GM12891 (cell line): ENCODE measurements at regions not wholly inside any gene's neighbourhood (a gene's known extent, or its start where the extent isn't known, plus 50 kb on each side); places are given as distances from the start of the nearest gene placed in this dataset.

ENCODE experiments used
- DNase-seq: peaks from one replicate; pipeline ENCODE4 v3.0.0; 2011; ENCODE audit warnings: low spot score; ENCODE audit not compliant: insufficient read length
- FAIRE-seq: peaks from 2 replicates; lab custom pipeline; 2011; peaks lifted over from hg19 to GRCh38; lab: Jason Lieb, UNC
- PAX5 ChIP-seq: IDR thresholded peaks from 2 replicates; pipeline ENCODE4 v1.6.1; 2011; ENCODE audit warnings: low read length, moderate library complexity, mild to moderate bottlenecking; ENCODE audit not compliant: insufficient read depth, severe bottlenecking
- POLR2A ChIP-seq: IDR thresholded peaks from 2 replicates; pipeline ENCODE4 v1.6.1; 2011; ENCODE audit warnings: low read depth, low read length, control low read depth
- POLR2AphosphoS5 ChIP-seq: IDR thresholded peaks from 2 replicates; pipeline ENCODE4 v1.6.1; 2011; ENCODE audit warnings: low read depth, low read length, control low read depth
- POU2F2 ChIP-seq: IDR thresholded peaks from 2 replicates; pipeline ENCODE4 v1.6.1; 2011; ENCODE audit warnings: low read depth, mild to moderate bottlenecking, control low read depth, low read length, moderate library complexity
- SPI1 ChIP-seq: IDR thresholded peaks from 2 replicates; pipeline ENCODE4 v1.6.1; 2011; ENCODE audit warnings: low read depth, low read length, control low read depth
- TAF1 ChIP-seq: IDR thresholded peaks from 2 replicates; pipeline ENCODE4 v1.6.1; 2011; ENCODE audit warnings: low read depth, low read length, control low read depth

GRCh38 chr6:104603108-104603745 lies 256.5 kb downstream of the HACE1 start:
- DNase-seq: no peak
- no peak for TF ChIP-seq SPI1
- TF ChIP-seq PAX5: no peak
- TF ChIP-seq TAF1: no peak
- TF ChIP-seq POU2F2: no peak
- no peak for TF ChIP-seq POLR2A
- TF ChIP-seq POLR2AphosphoS5: no peak
- FAIRE-seq: no peak

GRCh38 chr6:104601721-104602120 lies 258.0 kb downstream of the HACE1 start:
- no peak for FAIRE-seq
- TF ChIP-seq TAF1: no peak
- TF ChIP-seq POLR2AphosphoS5: no peak
- no peak for TF ChIP-seq POU2F2
- TF ChIP-seq PAX5: no peak
- TF ChIP-seq POLR2A: no peak
- TF ChIP-seq SPI1: no peak
- no peak for DNase-seq

GRCh38 chr6:104601131-104601651 lies 258.5 kb downstream of the HACE1 start:
- no peak for DNase-seq
- TF ChIP-seq PAX5 (no peak), POLR2AphosphoS5 (no peak), POU2F2 (no peak), SPI1 (no peak), TAF1 (no peak), POLR2A (no peak)
- no peak for FAIRE-seq

- no peak for DNase-seq
- FAIRE-seq: no peak
- no peak for TF ChIP-seq SPI1
- no peak for TF ChIP-seq POLR2AphosphoS5
- no peak for TF ChIP-seq POU2F2
- no peak for TF ChIP-seq PAX5
- no peak for TF ChIP-seq POLR2A
- no peak for TF ChIP-seq TAF1
Observed at GRCh38 chr6:104600639-104600931, 259.1 kb downstream of the HACE1 start.

- TF ChIP-seq TAF1 (no peak), POU2F2 (no peak), POLR2AphosphoS5 (no peak), POLR2A (no peak), PAX5 (no peak), SPI1 (no peak)
- FAIRE-seq (no peak), DNase-seq (no peak)
Observed at GRCh38 chr6:104599821-104600638, 259.7 kb downstream of the HACE1 start.

- TF ChIP-seq SPI1 (no peak), POU2F2 (no peak), POLR2A (no peak)
- no peak for DNase-seq
- FAIRE-seq: no peak
Observed at GRCh38 chr6:104597541-104598050, 262.1 kb downstream of the HACE1 start.

- no peak for DNase-seq
- no peak for FAIRE-seq
- TF ChIP-seq TAF1 (no peak), POLR2AphosphoS5 (no peak), SPI1 (no peak), PAX5 (no peak), POLR2A (no peak), POU2F2 (no peak)
Observed at GRCh38 chr6:104596091-104596490, 263.6 kb downstream of the HACE1 start.

GRCh38 chr6:104595311-104595820 lies 264.4 kb downstream of the HACE1 start:
- FAIRE-seq (no peak), DNase-seq (no peak)
- TF ChIP-seq TAF1: no peak
- no peak for TF ChIP-seq POLR2A
- TF ChIP-seq SPI1: no peak
- no peak for TF ChIP-seq POLR2AphosphoS5
- no peak for TF ChIP-seq PAX5
- no peak for TF ChIP-seq POU2F2
